ENCODE measurements at regions not wholly inside any gene's neighbourhood (a gene's known extent, or its start where the extent isn't known, plus 50 kb on each side); places are given as distances from the start of the nearest gene placed in this dataset.

- no peak overlapping the region for H3K4me3 ChIP-seq (replicated peaks in 1 of 2; ENCODE audit: low read depth in 2 of 2, low read length in 2 of 2)
- no peak for TF ChIP-seq CTCF (IDR thresholded peaks at IDR 0.05; ENCODE audit: low read depth, low read length)
- no peak for DNase-seq (ENCODE audit: low read depth in 2 of 2)
These were observed 78.9 kb downstream of the NCOR2 start for GRCh38 chr12:124488520-124488919.

GRCh38 chr12:124487834-124488165, 79.6 kb downstream of the NCOR2 start:
- no peak for DNase-seq (ENCODE audit: low read depth in 2 of 2)
- TF ChIP-seq CTCF (IDR thresholded peaks at IDR 0.05; ENCODE audit: low read depth, low read length), result no peak
- no peak overlapping the region for H3K4me3 ChIP-seq (replicated peaks in 1 of 2; ENCODE audit: low read depth in 2 of 2, low read length in 2 of 2)

- no peak overlapping the region for H3K4me3 ChIP-seq (replicated peaks in 1 of 2; ENCODE audit: low read depth in 2 of 2, low read length in 2 of 2)
- no peak for TF ChIP-seq CTCF (IDR thresholded peaks at IDR 0.05; ENCODE audit: low read depth, low read length)
- peak in 1 of 2 donors; percentile 45 for DNase-seq (ENCODE audit: low read depth in 2 of 2)
These were observed 80.2 kb downstream of the NCOR2 start for GRCh38 chr12:124487066-124487833.

GRCh38 chr12:124486346-124486963, 81.0 kb downstream of the NCOR2 start:
- H3K4me3 ChIP-seq (replicated peaks in 1 of 2; ENCODE audit: low read depth in 2 of 2, low read length in 2 of 2), result no peak overlapping the region
- no peak for DNase-seq (ENCODE audit: low read depth in 2 of 2)
- TF ChIP-seq CTCF (IDR thresholded peaks at IDR 0.05; ENCODE audit: low read depth, low read length), result no peak

GRCh38 chr12:124485371-124485770, 82.0 kb downstream of the NCOR2 start:
- TF ChIP-seq CTCF (IDR thresholded peaks at IDR 0.05; ENCODE audit: low read depth, low read length), result no peak
- no peak for DNase-seq (ENCODE audit: low read depth in 2 of 2)
- H3K4me3 ChIP-seq (replicated peaks in 1 of 2; ENCODE audit: low read depth in 2 of 2, low read length in 2 of 2), result no peak overlapping the region

- DNase-seq (ENCODE audit: low read depth in 2 of 2), result no peak
- H3K4me3 ChIP-seq (replicated peaks in 1 of 2; ENCODE audit: low read depth in 2 of 2, low read length in 2 of 2), result no peak overlapping the region
- no peak for TF ChIP-seq CTCF (IDR thresholded peaks at IDR 0.05; ENCODE audit: low read depth, low read length)
These were observed 82.9 kb downstream of the NCOR2 start for GRCh38 chr12:124484526-124484953.
